Thyroid gland (tissue), 4 donors: ENCODE measurements at regions not wholly inside any gene's neighbourhood (a gene's known extent, or its start where the extent isn't known, plus 50 kb on each side); places are given as distances from the start of the nearest gene placed in this dataset.
"Not testable (repeated sequence)": the region's sequence is repeated elsewhere in the genome, so short reads cannot be mapped to it uniquely, and the experiment has no call there.

ENCODE experiments used
- DNase-seq, 2 donors: peaks; one replicate each; pipeline ENCODE4 v3.0.0-alpha.2; 2019
- H3K27ac ChIP-seq, 3 donors: fragments of 200-600 bp; sonication (generic); 1 replicate in 2 of 3; 2 replicates in 1 of 3; pipeline ENCODE4 v1.5.1; 2016 to 2019; ENCODE audit warnings: mild to moderate bottlenecking in 1 of 3, moderate library complexity in 1 of 3
- H3K27me3 ChIP-seq: fragments of 200-600 bp; sonication (generic); one replicate; pipeline ENCODE4 v1.5.1; 2019
- H3K36me3 ChIP-seq, 2 donors: fragments of 200-600 bp; sonication (generic); one replicate each; pipeline ENCODE4 v1.5.1; 2016 to 2019
- H3K4me1 ChIP-seq, 2 donors: fragments of 200-600 bp; sonication (generic); one replicate each; pipeline ENCODE4 v1.5.1; 2017 to 2019
- H3K4me3 ChIP-seq, 3 donors: fragments of 200-600 bp; sonication (generic); replicated peaks in 1 of 3; 1 replicate in 2 of 3; 2 replicates in 1 of 3; pipeline ENCODE4 v1.5.1; 2016; ENCODE audit warnings: mild to moderate bottlenecking in 1 of 3
- H3K9me3 ChIP-seq: fragments of 200-600 bp; sonication (generic); one replicate; pipeline ENCODE4 v1.5.1; 2017
- POLR2A ChIP-seq, 2 donors: fragments of 450-650 bp; IDR thresholded peaks; one replicate each; pipeline ENCODE4 v1.6.1; 2017; ENCODE audit warnings: antibody characterized with exemption in 2 of 2, mild to moderate bottlenecking in 2 of 2, moderate library complexity in 1 of 2
- WGBS, 2 donors: methylation state at CpG; one replicate each; pipeline ENCODE4 v1.1.5; 2017; 5-methylcytosine and 5-hydroxymethylcytosine counted together
- intact Hi-C: fragments of 100-400 bp; cut with DNase I; formaldehyde crosslinking; loops from one replicate; pipeline ENCODE4 v1.15.1; 2023
- TF ChIP-seq, protein P1 (sequence below), 6 experiments: fragments of 200-600 bp in 3 of 6; fragments of 450-650 bp in 3 of 6; sonication (generic) in 3 of 6; IDR thresholded peaks; one replicate each; pipeline ENCODE4 v1.5.1; 2016 to 2019; ENCODE audit warnings: antibody characterized with exemption in 6 of 6, mild to moderate bottlenecking in 2 of 6, inconsistent platforms in 1 of 6, moderate library complexity in 1 of 6

DNA sequence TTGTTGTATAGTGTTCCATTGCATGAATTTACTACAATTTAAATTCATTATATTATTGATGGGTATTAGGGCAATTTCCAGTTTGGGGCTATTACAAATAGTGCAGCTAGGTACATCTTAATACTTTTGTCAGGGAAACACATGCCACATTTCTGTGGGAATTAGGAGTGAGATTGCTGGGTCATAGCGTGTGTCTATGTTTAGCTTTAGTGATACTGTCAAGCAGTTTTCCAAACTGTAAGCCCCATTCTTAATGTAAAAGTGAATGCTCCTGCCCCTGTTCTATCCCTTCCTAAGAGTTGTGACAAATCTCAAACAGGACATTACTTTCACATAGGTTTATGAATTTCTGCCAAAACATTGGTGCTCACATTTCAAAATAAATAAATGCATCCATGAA lies 184.5 kb upstream of the ANKRD28 start:
- H3K4me1 ChIP-seq = no peaks in the 10 kb centered on the region
- TF ChIP-seq, protein P1, sequence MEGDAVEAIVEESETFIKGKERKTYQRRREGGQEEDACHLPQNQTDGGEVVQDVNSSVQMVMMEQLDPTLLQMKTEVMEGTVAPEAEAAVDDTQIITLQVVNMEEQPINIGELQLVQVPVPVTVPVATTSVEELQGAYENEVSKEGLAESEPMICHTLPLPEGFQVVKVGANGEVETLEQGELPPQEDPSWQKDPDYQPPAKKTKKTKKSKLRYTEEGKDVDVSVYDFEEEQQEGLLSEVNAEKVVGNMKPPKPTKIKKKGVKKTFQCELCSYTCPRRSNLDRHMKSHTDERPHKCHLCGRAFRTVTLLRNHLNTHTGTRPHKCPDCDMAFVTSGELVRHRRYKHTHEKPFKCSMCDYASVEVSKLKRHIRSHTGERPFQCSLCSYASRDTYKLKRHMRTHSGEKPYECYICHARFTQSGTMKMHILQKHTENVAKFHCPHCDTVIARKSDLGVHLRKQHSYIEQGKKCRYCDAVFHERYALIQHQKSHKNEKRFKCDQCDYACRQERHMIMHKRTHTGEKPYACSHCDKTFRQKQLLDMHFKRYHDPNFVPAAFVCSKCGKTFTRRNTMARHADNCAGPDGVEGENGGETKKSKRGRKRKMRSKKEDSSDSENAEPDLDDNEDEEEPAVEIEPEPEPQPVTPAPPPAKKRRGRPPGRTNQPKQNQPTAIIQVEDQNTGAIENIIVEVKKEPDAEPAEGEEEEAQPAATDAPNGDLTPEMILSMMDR (IDR thresholded peaks at IDR 0.05) = no peak
- no peak for TF ChIP-seq POLR2A (IDR thresholded peaks at IDR 0.05)
- DNase-seq = no peak
- no peak overlapping the region for H3K27ac ChIP-seq
- H3K9me3 ChIP-seq = no peaks in the 10 kb centered on the region
- WGBS, 2 donors = 88 to 96% methylated on average over 1 of the region's 1 CpG
- H3K36me3 ChIP-seq = no peaks in the 10 kb centered on the region
- intact Hi-C loops = no loop called here
- no peaks in the 10 kb centered on the region for H3K27me3 ChIP-seq
- H3K4me3 ChIP-seq = no peak overlapping the region

DNA sequence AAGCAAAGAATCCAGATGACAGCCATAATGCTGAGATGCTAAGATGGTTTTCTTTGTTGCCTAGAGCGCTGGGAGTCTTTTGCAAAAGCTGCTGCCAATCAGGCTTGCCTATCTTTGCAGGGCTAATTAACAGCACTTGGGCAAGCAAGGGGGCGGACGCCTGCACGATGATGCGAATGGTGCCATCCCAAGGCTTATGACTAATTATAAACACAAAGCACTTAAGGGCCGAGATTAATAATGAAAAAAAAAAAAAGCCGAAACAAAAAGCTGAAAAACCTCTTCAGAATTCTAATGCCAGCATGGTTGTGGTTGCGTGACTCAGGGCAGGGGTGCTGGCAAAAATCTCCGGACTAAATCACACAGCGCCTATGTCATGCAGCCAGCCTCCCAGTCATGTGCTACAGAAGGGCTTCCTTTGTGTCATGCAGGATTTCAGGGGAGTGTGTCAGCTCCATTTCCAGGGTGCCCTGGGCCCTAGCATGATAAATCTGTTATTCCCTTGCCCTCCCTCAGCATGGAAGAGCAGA lies 185.0 kb upstream of the ANKRD28 start:
- DNase-seq = no peak
- Histone ChIP-seq H3K27ac (no peak overlapping the region), H3K4me3 (no peak overlapping the region), H3K36me3 (no peaks in the 10 kb centered on the region), H3K4me1 (no peaks in the 10 kb centered on the region), H3K27me3 (no peaks in the 10 kb centered on the region), H3K9me3 (no peaks in the 10 kb centered on the region)
- intact Hi-C loops = no loop called here
- TF ChIP-seq, protein P1 (IDR thresholded peaks at IDR 0.05) = no peak
- TF ChIP-seq POLR2A (IDR thresholded peaks at IDR 0.05) = no peak
- 82 to 91% methylated on average over 10 of the region's 10 CpGs for WGBS, 2 donors

DNA sequence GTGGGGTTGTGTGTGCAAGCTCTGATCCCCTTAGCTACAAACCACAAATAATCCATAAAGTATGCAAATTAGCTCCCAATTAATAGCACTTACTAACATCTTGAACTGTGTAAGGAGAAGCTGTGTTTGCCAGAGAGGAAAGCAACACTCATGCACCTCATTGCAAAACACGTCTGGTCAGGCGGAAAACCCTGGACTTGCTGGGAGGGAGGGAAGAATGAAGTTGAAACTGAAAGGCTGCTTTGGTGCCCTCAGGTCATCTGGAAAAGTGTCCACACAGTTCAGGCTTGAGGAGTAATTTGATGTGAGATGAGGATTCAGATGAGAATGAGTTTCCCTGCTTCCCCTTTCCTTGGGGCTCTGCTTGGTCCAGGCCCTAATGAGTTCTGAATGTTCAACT lies 185.5 kb upstream of the ANKRD28 start:
- Histone ChIP-seq H3K36me3 (no peaks in the 10 kb centered on the region), H3K4me1 (no peaks in the 10 kb centered on the region), H3K27ac (no peak overlapping the region), H3K27me3 (no peaks in the 10 kb centered on the region), H3K9me3 (no peaks in the 10 kb centered on the region), H3K4me3 (no peak overlapping the region)
- intact Hi-C loops = no loop called here
- TF ChIP-seq POLR2A (IDR thresholded peaks at IDR 0.05) = no peak
- TF ChIP-seq, protein P1 (IDR thresholded peaks at IDR 0.05) = no peak
- no peak for DNase-seq
- 74 to 95% methylated on average over 2 of the region's 2 CpGs for WGBS, 2 donors

DNA sequence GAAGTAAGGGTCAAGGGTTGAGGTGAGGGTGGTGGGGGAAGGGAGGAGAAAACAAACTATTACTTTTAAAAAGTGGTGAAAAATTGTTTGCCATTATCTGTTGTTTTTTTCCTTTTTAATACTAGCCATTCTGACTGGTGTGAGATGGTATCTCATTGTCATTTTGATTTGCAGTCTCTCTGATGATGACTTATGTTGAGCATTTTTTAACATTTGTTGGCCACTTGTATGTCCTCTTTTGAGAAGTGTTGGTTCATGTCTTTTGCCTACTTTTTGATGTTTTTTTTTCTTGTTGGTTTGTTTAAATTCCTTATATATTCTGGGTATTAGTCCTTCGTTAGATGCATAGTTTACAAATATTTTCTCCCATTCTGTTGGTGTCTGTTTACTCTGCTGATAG lies 185.9 kb upstream of the ANKRD28 start:
- intact Hi-C loops = no loop called here
- 75 to 92% methylated on average over 1 of the region's 1 CpG for WGBS, 2 donors

DNA sequence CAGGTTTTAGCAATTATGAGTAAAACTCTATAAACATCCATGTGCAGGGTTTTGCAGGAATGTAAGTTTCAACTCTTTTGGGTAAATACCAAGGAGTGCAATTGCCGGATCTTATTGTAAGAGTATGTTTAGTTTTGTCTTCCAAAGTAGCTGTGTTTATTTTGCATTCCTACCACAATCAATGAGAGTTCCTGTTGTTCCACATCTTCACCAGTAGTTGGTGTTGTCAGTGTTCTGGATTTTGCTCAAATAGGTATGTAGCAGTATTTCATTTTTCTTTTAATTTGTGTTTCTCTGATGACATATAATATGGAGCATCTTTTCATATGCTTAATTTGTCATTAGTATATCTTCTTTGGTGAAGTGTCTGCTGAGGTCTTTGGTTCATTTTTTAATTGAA lies 185.1 kb upstream of the GALNT15 start:
- H3K4me1 ChIP-seq = no peaks in the 10 kb centered on the region
- no peaks in the 10 kb centered on the region for H3K27me3 ChIP-seq
- no peak for DNase-seq
- intact Hi-C loops = no loop called here
- no peak overlapping the region for H3K27ac ChIP-seq
- no peak overlapping the region for H3K4me3 ChIP-seq
- 64 to 80% methylated on average over 1 of the region's 1 CpG for WGBS, 2 donors
- TF ChIP-seq, protein P1 (IDR thresholded peaks at IDR 0.05) = peak in 1 of 6 experiments; percentile 12
- no peak for TF ChIP-seq POLR2A (IDR thresholded peaks at IDR 0.05)
- no peaks in the 10 kb centered on the region for H3K9me3 ChIP-seq
- H3K36me3 ChIP-seq = no peaks in the 10 kb centered on the region

More for the DNA sequence above, 185.9 kb upstream of the ANKRD28 start:
- no peaks in the 10 kb centered on the region for H3K36me3 ChIP-seq
- no peak overlapping the region for H3K4me3 ChIP-seq
- no peaks in the 10 kb centered on the region for H3K9me3 ChIP-seq
- TF ChIP-seq, protein P1 (IDR thresholded peaks at IDR 0.05) = no peak
- no peaks in the 10 kb centered on the region for H3K27me3 ChIP-seq
- no peak for DNase-seq
- H3K27ac ChIP-seq = no peak overlapping the region
- no peaks in the 10 kb centered on the region for H3K4me1 ChIP-seq

DNA sequence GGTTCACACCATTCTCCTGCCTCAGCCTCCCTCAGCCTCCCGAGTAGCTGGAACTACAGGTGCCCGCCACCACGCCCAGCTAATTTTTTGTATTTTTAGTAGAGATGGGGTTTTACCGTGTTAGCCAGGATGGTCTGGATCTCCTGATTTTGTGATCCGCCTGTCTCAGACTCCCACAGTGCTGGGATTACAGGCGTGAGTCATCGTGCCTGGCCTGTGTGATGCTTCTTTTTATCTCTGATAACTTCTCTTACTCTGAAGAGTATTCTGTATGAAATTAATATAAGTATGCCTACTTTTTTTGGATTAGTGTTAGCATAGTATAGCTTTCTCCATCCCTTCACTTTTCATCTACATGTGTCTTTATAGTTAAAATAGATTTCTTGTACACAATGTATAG lies 180.8 kb upstream of the GALNT15 start:
- intact Hi-C loops, H3K27me3 ChIP-seq, H3K9me3 ChIP-seq, H3K4me1 ChIP-seq, H3K27ac ChIP-seq, H3K4me3 ChIP-seq, DNase-seq, H3K36me3 ChIP-seq: not testable (repeated sequence)
- 80 to 96% methylated on average over 7 of the region's 7 CpGs for WGBS, 2 donors

DNA sequence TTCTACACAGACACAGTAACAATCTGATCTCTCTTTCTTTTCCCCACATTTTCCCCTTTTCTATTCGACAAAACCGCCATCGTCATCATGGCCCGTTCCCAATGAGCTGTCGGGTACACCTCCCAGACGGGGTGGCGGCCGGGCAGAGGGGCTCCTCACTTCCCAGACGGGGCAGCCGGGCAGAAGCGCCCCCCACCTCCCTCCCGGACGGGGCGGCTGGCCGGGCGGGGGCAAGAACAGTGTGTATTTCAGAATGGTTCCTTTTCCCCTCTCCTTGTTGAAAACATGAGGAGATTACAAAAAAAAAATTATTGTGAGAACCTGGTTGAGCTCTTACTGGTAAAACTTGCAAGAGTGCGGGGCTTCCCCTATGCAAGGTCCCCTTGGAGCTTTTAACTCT lies 178.0 kb upstream of the GALNT15 start:
- H3K27ac ChIP-seq, H3K36me3 ChIP-seq, intact Hi-C loops, DNase-seq, H3K4me3 ChIP-seq, H3K27me3 ChIP-seq, H3K4me1 ChIP-seq, H3K9me3 ChIP-seq: not testable (repeated sequence)
- 95 to 97% methylated on average over 17 of the region's 17 CpGs for WGBS, 2 donors
